Stromal cell of bone marrow (primary cell): ENCODE measurements at regions not wholly inside any gene's neighbourhood (a gene's known extent, or its start where the extent isn't known, plus 50 kb on each side); places are given as distances from the start of the nearest gene placed in this dataset.
"Not testable (repeated sequence)": the region's sequence is repeated elsewhere in the genome, so short reads cannot be mapped to it uniquely, and the experiment has no call there.

Experiments
- DNase-seq: peaks from one replicate; pipeline ENCODE4 v3.0.0-alpha.2; 2012; ENCODE audit warnings: low read depth

GRCh38 chr3:69485489-69485888, 99.6 kb upstream of the FRMD4B start:
- no peak for DNase-seq

GRCh38 chr3:69484507-69485393, 98.9 kb upstream of the FRMD4B start:
- no peak for DNase-seq

GRCh38 chr3:69483449-69483848, 97.6 kb upstream of the FRMD4B start:
- DNase-seq = no peak

GRCh38 chr3:69480986-69481385, 95.1 kb upstream of the FRMD4B start:
- not testable (repeated sequence) for DNase-seq

GRCh38 chr3:69474186-69474585, 88.3 kb upstream of the FRMD4B start:
- no peak for DNase-seq

GRCh38 chr3:69472093-69472492, 86.2 kb upstream of the FRMD4B start:
- no peak for DNase-seq

- DNase-seq = no peak
These were observed 77.6 kb upstream of the FRMD4B start for GRCh38 chr3:69463531-69463930.

- DNase-seq = no peak
These were observed 76.9 kb upstream of the FRMD4B start for GRCh38 chr3:69462826-69463100.

GRCh38 chr3:69462022-69462825, 76.3 kb upstream of the FRMD4B start:
- DNase-seq = no peak

GRCh38 chr3:69460034-69460433, 74.1 kb upstream of the FRMD4B start:
- no peak for DNase-seq

GRCh38 chr3:69458803-69459365, 73.0 kb upstream of the FRMD4B start:
- no peak for DNase-seq

- DNase-seq = no peak
These were observed 70.7 kb upstream of the FRMD4B start for GRCh38 chr3:69456631-69457030.

GRCh38 chr3:69454204-69454787, 68.4 kb upstream of the FRMD4B start:
- no peak for DNase-seq

GRCh38 chr3:69452295-69452694, 66.4 kb upstream of the FRMD4B start:
- no peak for DNase-seq

GRCh38 chr3:69451594-69451993, 65.7 kb upstream of the FRMD4B start:
- no peak for DNase-seq

GRCh38 chr3:69448877-69449276, 63.0 kb upstream of the FRMD4B start:
- no peak for DNase-seq

GRCh38 chr3:69446402-69447072, 60.6 kb upstream of the FRMD4B start:
- no peak for DNase-seq

- no peak for DNase-seq
These were observed 59.6 kb upstream of the FRMD4B start for GRCh38 chr3:69445498-69445897.

- no peak for DNase-seq
These were observed 59.1 kb upstream of the FRMD4B start for GRCh38 chr3:69445024-69445423.

- DNase-seq = no peak
These were observed 57.6 kb upstream of the FRMD4B start for GRCh38 chr3:69443457-69443920.

GRCh38 chr3:69442771-69443311, 57.0 kb upstream of the FRMD4B start:
- no peak for DNase-seq

GRCh38 chr3:69441732-69442131, 55.8 kb upstream of the FRMD4B start:
- DNase-seq = no peak
